PFSK-1 (cell line): ENCODE measurements at regions not wholly inside any gene's neighbourhood (a gene's known extent, or its start where the extent isn't known, plus 50 kb on each side); places are given as distances from the start of the nearest gene placed in this dataset.

Source experiments
- FOXP2 ChIP-seq: optimal IDR thresholded peaks from 2 replicates; pipeline ENCODE3; 2011; ENCODE audit warnings: borderline replicate concordance, control low read depth, inconsistent platforms; ENCODE audit not compliant: insufficient read depth; ENCODE audit errors: extremely low read length, extremely low read depth
- POLR2AphosphoS5 ChIP-seq: IDR thresholded peaks from 2 replicates; pipeline ENCODE4 v1.6.1; 2012; ENCODE audit warnings: low read depth, mild to moderate bottlenecking, control low read depth, low read length, moderate library complexity
- REST ChIP-seq, 2 experiments: IDR thresholded peaks; 2 replicates each; pipeline versions ENCODE4 v1.6.1 to v1.8.0; 2011 to 2012; ENCODE audit warnings: low read depth in 2 of 2, low read length in 2 of 2, control low read depth in 1 of 2, inconsistent platforms in 1 of 2, mild to moderate bottlenecking in 1 of 2, moderate library complexity in 1 of 2; ENCODE audit not compliant: insufficient read depth in 1 of 2
- SIN3A ChIP-seq: IDR thresholded peaks from 2 replicates; pipeline ENCODE4 v1.6.1; 2012; ENCODE audit warnings: mild to moderate bottlenecking, low read length, moderate library complexity, borderline replicate concordance; ENCODE audit not compliant: insufficient read depth
- TAF1 ChIP-seq: IDR thresholded peaks from 2 replicates; pipeline ENCODE4 v1.6.1; 2012; ENCODE audit warnings: low read length, control low read depth, borderline replicate concordance; ENCODE audit not compliant: insufficient read depth

- TF ChIP-seq POLR2AphosphoS5 (no peak), REST (IDR thresholded peaks at IDR 0.05; ENCODE audit: insufficient read depth in 1 of 2, low read depth in 2 of 2, low read length in 2 of 2) (no peak), TAF1 (no peak), SIN3A (no peak), FOXP2 (no peak)
Measured at GRCh38 chr3:80970292-80970691, 791.2 kb downstream of the GBE1 start.

- no peak for TF ChIP-seq POLR2AphosphoS5
- no peak for TF ChIP-seq SIN3A
- TF ChIP-seq TAF1 = no peak
- no peak for TF ChIP-seq FOXP2
- TF ChIP-seq REST (IDR thresholded peaks at IDR 0.05; ENCODE audit: insufficient read depth in 1 of 2, low read depth in 2 of 2, low read length in 2 of 2) = no peak
Measured at GRCh38 chr3:80929576-80929975, 831.9 kb downstream of the GBE1 start.

GRCh38 chr3:80914854-80915253 is 846.6 kb downstream of the GBE1 start:
- TF ChIP-seq TAF1 = no peak
- no peak for TF ChIP-seq FOXP2
- no peak for TF ChIP-seq REST (IDR thresholded peaks at IDR 0.05; ENCODE audit: insufficient read depth in 1 of 2, low read depth in 2 of 2, low read length in 2 of 2)
- no peak for TF ChIP-seq SIN3A
- TF ChIP-seq POLR2AphosphoS5 = no peak

- TF ChIP-seq REST (IDR thresholded peaks at IDR 0.05; ENCODE audit: insufficient read depth in 1 of 2, low read depth in 2 of 2, low read length in 2 of 2) = no peak
- TF ChIP-seq TAF1 = no peak
- no peak for TF ChIP-seq FOXP2
- TF ChIP-seq POLR2AphosphoS5 = no peak
- no peak for TF ChIP-seq SIN3A
Measured at GRCh38 chr3:80898211-80898610, 863.2 kb downstream of the GBE1 start.

- TF ChIP-seq POLR2AphosphoS5 (no peak), SIN3A (no peak), TAF1 (no peak), REST (IDR thresholded peaks at IDR 0.05; ENCODE audit: insufficient read depth in 1 of 2, low read depth in 2 of 2, low read length in 2 of 2) (no peak)
Measured at GRCh38 chr3:80890571-80890970, 870.9 kb downstream of the GBE1 start.
